ENCODE measurements at regions not wholly inside any gene's neighbourhood (a gene's known extent, or its start where the extent isn't known, plus 50 kb on each side); places are given as distances from the start of the nearest gene placed in this dataset.

- H3K4me1 Mint-ChIP-seq (ENCODE audit: low read depth) = no peaks in the 10 kb centered on the region
- H3K9me3 Mint-ChIP-seq = peaks cover 3% of the 10 kb centered on the region
- H3K4me3 Mint-ChIP-seq = no peak overlapping the region
- H3K36me3 Mint-ChIP-seq (ENCODE audit: low read depth) = no peaks in the 10 kb centered on the region
- H3K27me3 Mint-ChIP-seq = peaks cover 10% of the 10 kb centered on the region
- no peak overlapping the region for H3K27ac Mint-ChIP-seq
- DNase-seq = no peak
Measured at GRCh38 chr11:115745610-115746512, 241.6 kb upstream of the CADM1 start.

- no peaks in the 10 kb centered on the region for H3K4me1 Mint-ChIP-seq (ENCODE audit: low read depth)
- H3K9me3 Mint-ChIP-seq = peaks cover 3% of the 10 kb centered on the region
- no peaks in the 10 kb centered on the region for H3K36me3 Mint-ChIP-seq (ENCODE audit: low read depth)
- DNase-seq = no peak
- H3K27ac Mint-ChIP-seq = no peak overlapping the region
- no peak overlapping the region for H3K4me3 Mint-ChIP-seq
- H3K27me3 Mint-ChIP-seq = peaks cover 10% of the 10 kb centered on the region
Measured at GRCh38 chr11:115745066-115745465, 240.9 kb upstream of the CADM1 start.

GRCh38 chr11:115743719-115744118 is 239.5 kb upstream of the CADM1 start:
- H3K9me3 Mint-ChIP-seq = peaks cover 3% of the 10 kb centered on the region
- H3K4me3 Mint-ChIP-seq = no peak overlapping the region
- H3K36me3 Mint-ChIP-seq (ENCODE audit: low read depth) = no peaks in the 10 kb centered on the region
- H3K27ac Mint-ChIP-seq = no peak overlapping the region
- no peaks in the 10 kb centered on the region for H3K4me1 Mint-ChIP-seq (ENCODE audit: low read depth)
- DNase-seq = no peak
- H3K27me3 Mint-ChIP-seq = peaks cover 4% of the 10 kb centered on the region

- Mint-ChIP-seq H3K9me3 (peaks cover 3% of the 10 kb centered on the region), H3K27ac (no peak overlapping the region), H3K4me3 (no peak overlapping the region), H3K27me3 (peaks cover 4% of the 10 kb centered on the region), H3K36me3 (ENCODE audit: low read depth) (no peaks in the 10 kb centered on the region), H3K4me1 (ENCODE audit: low read depth) (no peaks in the 10 kb centered on the region)
- DNase-seq = no peak
Measured at GRCh38 chr11:115741376-115742107, 237.3 kb upstream of the CADM1 start.

GRCh38 chr11:115740324-115740723 is 236.1 kb upstream of the CADM1 start:
- peaks cover 3% of the 10 kb centered on the region for H3K9me3 Mint-ChIP-seq
- no peaks in the 10 kb centered on the region for H3K4me1 Mint-ChIP-seq (ENCODE audit: low read depth)
- no peak for DNase-seq
- no peak overlapping the region for H3K4me3 Mint-ChIP-seq
- H3K27me3 Mint-ChIP-seq = peaks cover 4% of the 10 kb centered on the region
- H3K27ac Mint-ChIP-seq = no peak overlapping the region
- H3K36me3 Mint-ChIP-seq (ENCODE audit: low read depth) = no peaks in the 10 kb centered on the region

GRCh38 chr11:115739878-115740277 is 235.7 kb upstream of the CADM1 start:
- DNase-seq = no peak
- no peak overlapping the region for H3K27ac Mint-ChIP-seq
- no peak overlapping the region for H3K4me3 Mint-ChIP-seq
- peaks cover 4% of the 10 kb centered on the region for H3K27me3 Mint-ChIP-seq
- H3K36me3 Mint-ChIP-seq (ENCODE audit: low read depth) = no peaks in the 10 kb centered on the region
- no peaks in the 10 kb centered on the region for H3K4me1 Mint-ChIP-seq (ENCODE audit: low read depth)
- peaks cover 3% of the 10 kb centered on the region for H3K9me3 Mint-ChIP-seq

- Mint-ChIP-seq H3K4me3 (no peak overlapping the region), H3K36me3 (ENCODE audit: low read depth) (no peaks in the 10 kb centered on the region), H3K4me1 (ENCODE audit: low read depth) (no peaks in the 10 kb centered on the region), H3K9me3 (peaks cover 3% of the 10 kb centered on the region), H3K27me3 (peaks cover 4% of the 10 kb centered on the region), H3K27ac (no peak overlapping the region)
- no peak for DNase-seq
Measured at GRCh38 chr11:115739146-115739545, 234.9 kb upstream of the CADM1 start.

- no peak for DNase-seq
- H3K4me1 Mint-ChIP-seq (ENCODE audit: low read depth) = no peaks in the 10 kb centered on the region
- H3K27ac Mint-ChIP-seq = no peak overlapping the region
- no peak overlapping the region for H3K4me3 Mint-ChIP-seq
- peaks cover 3% of the 10 kb centered on the region for H3K9me3 Mint-ChIP-seq
- peaks cover 4% of the 10 kb centered on the region for H3K27me3 Mint-ChIP-seq
- H3K36me3 Mint-ChIP-seq (ENCODE audit: low read depth) = no peaks in the 10 kb centered on the region
Measured at GRCh38 chr11:115737875-115738274, 233.7 kb upstream of the CADM1 start.

- H3K4me3 Mint-ChIP-seq = no peak overlapping the region
- no peak overlapping the region for H3K27ac Mint-ChIP-seq
- DNase-seq = no peak
- H3K9me3 Mint-ChIP-seq = peaks cover under 1% of the 10 kb centered on the region
- H3K4me1 Mint-ChIP-seq (ENCODE audit: low read depth) = no peaks in the 10 kb centered on the region
- H3K27me3 Mint-ChIP-seq = no peaks in the 10 kb centered on the region
- no peaks in the 10 kb centered on the region for H3K36me3 Mint-ChIP-seq (ENCODE audit: low read depth)
Measured at GRCh38 chr11:115736146-115736545, 231.9 kb upstream of the CADM1 start.

GRCh38 chr11:115724666-115725065 is 220.5 kb upstream of the CADM1 start:
- H3K9me3 Mint-ChIP-seq = no peaks in the 10 kb centered on the region
- H3K4me3 Mint-ChIP-seq = no peak overlapping the region
- H3K36me3 Mint-ChIP-seq (ENCODE audit: low read depth) = no peaks in the 10 kb centered on the region
- no peaks in the 10 kb centered on the region for H3K4me1 Mint-ChIP-seq (ENCODE audit: low read depth)
- no peaks in the 10 kb centered on the region for H3K27me3 Mint-ChIP-seq
- no peak for DNase-seq
- no peak overlapping the region for H3K27ac Mint-ChIP-seq

GRCh38 chr11:115722711-115723110 is 218.5 kb upstream of the CADM1 start:
- H3K36me3 Mint-ChIP-seq (ENCODE audit: low read depth) = no peaks in the 10 kb centered on the region
- H3K4me1 Mint-ChIP-seq (ENCODE audit: low read depth) = no peaks in the 10 kb centered on the region
- DNase-seq = no peak
- no peak overlapping the region for H3K27ac Mint-ChIP-seq
- no peak overlapping the region for H3K4me3 Mint-ChIP-seq
- H3K27me3 Mint-ChIP-seq = no peaks in the 10 kb centered on the region
- no peaks in the 10 kb centered on the region for H3K9me3 Mint-ChIP-seq

- Mint-ChIP-seq H3K4me1 (ENCODE audit: low read depth) (no peaks in the 10 kb centered on the region), H3K27ac (no peak overlapping the region), H3K36me3 (ENCODE audit: low read depth) (no peaks in the 10 kb centered on the region), H3K9me3 (no peaks in the 10 kb centered on the region), H3K4me3 (no peak overlapping the region), H3K27me3 (no peaks in the 10 kb centered on the region)
- DNase-seq = no peak
Measured at GRCh38 chr11:115721296-115721995, 217.2 kb upstream of the CADM1 start.

- Mint-ChIP-seq H3K27me3 (no peaks in the 10 kb centered on the region), H3K27ac (no peak overlapping the region), H3K9me3 (no peaks in the 10 kb centered on the region), H3K36me3 (ENCODE audit: low read depth) (no peaks in the 10 kb centered on the region), H3K4me1 (ENCODE audit: low read depth) (no peaks in the 10 kb centered on the region), H3K4me3 (no peak overlapping the region)
- no peak for DNase-seq
Measured at GRCh38 chr11:115720602-115721245, 216.5 kb upstream of the CADM1 start.

- Mint-ChIP-seq H3K27me3 (no peaks in the 10 kb centered on the region), H3K9me3 (no peaks in the 10 kb centered on the region), H3K27ac (no peak overlapping the region), H3K36me3 (ENCODE audit: low read depth) (no peaks in the 10 kb centered on the region), H3K4me1 (ENCODE audit: low read depth) (no peaks in the 10 kb centered on the region), H3K4me3 (no peak overlapping the region)
- no peak for DNase-seq
Measured at GRCh38 chr11:115718945-115719344, 214.7 kb upstream of the CADM1 start.

Data from activated T-cell treated with anti-CD3 and anti-CD28 coated beads, Interleukin-2, amount 50 U/mL, for 24 hours (primary cell).